ENCODE measurements at regions not wholly inside any gene's neighbourhood (a gene's known extent, or its start where the extent isn't known, plus 50 kb on each side); places are given as distances from the start of the nearest gene placed in this dataset.
A peak's percentile ranks its signal among the peaks of the same experiment; 100 is the strongest.

DNA sequence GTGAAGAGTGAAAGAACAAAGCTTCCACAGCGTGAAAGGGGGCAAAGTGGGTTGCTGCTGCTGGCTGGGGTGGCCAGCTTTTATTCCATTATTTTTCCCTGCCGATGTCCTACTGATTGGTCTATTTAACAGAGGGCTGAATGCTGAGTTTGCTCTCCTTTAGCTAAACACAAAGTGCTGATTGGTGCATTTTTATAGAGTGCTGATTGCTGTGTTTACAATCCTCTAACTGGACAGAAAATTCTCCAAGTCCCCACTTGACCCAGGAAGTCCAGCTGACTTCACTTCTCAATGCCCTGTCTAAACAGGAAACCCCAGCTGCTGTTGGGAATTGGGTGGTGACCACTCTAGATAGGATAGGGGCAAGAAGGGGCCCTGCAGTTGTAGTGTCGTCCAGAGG, 335.6 kb upstream of the RBMY1B start:
- TF ChIP-seq, protein P1, sequence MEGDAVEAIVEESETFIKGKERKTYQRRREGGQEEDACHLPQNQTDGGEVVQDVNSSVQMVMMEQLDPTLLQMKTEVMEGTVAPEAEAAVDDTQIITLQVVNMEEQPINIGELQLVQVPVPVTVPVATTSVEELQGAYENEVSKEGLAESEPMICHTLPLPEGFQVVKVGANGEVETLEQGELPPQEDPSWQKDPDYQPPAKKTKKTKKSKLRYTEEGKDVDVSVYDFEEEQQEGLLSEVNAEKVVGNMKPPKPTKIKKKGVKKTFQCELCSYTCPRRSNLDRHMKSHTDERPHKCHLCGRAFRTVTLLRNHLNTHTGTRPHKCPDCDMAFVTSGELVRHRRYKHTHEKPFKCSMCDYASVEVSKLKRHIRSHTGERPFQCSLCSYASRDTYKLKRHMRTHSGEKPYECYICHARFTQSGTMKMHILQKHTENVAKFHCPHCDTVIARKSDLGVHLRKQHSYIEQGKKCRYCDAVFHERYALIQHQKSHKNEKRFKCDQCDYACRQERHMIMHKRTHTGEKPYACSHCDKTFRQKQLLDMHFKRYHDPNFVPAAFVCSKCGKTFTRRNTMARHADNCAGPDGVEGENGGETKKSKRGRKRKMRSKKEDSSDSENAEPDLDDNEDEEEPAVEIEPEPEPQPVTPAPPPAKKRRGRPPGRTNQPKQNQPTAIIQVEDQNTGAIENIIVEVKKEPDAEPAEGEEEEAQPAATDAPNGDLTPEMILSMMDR (IDR thresholded peaks at IDR 0.05; ENCODE audit: extremely low read depth, missing control alignments) = no peak

DNA sequence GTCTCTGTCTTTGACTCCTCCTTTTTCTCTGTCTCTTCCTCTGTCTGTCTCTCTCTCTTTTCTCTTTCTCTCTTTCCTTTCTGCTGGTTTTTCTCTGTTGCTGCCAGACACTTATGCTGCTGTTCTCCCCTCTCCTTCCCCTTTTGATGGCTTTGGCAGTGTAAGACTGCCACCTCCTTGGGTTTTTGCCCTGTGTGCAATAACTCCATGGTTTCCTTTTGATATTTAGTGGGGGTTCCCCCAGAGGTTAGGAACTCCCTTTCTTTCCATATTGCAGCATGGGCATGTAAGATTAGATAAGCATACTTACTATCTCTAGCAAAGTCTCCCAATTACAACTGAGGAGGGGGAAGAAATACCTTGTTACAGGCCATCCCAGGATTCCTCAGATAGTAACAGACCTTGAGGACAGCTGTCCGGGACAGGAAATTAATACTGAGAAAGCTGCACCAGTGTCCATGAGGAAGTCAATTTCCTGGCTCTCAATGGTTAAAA, 333.8 kb upstream of the RBMY1B start:
- TF ChIP-seq, protein P1 (IDR thresholded peaks at IDR 0.05; ENCODE audit: extremely low read depth, missing control alignments) = no peak
- DNase-seq (ENCODE audit: low spot score) = no peak

More for the DNA sequence above, 335.6 kb upstream of the RBMY1B start:
- no peak for DNase-seq (ENCODE audit: low spot score)

DNA sequence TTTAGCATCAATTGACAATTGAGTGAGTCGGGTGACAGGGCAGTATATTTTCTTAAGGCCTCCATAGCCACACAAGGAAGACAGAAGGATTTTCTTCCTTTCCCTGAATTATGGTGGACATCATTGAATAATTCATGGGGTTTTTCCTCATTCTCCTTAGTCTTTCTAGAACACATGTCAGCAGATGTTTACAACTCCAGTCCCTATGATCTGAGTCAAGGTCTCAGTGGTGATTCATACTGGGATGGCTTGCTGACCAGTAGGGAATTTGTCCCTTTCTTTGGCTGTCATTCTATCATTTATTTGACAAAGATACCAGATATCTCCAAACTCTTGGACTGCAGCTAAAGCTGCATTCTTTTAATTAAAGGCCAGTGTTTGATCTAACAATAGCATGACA, 332.9 kb upstream of the RBMY1B start:
- DNase-seq (ENCODE audit: low spot score) = no peak
- TF ChIP-seq, protein P1 (IDR thresholded peaks at IDR 0.05; ENCODE audit: extremely low read depth, missing control alignments) = no peak

DNA sequence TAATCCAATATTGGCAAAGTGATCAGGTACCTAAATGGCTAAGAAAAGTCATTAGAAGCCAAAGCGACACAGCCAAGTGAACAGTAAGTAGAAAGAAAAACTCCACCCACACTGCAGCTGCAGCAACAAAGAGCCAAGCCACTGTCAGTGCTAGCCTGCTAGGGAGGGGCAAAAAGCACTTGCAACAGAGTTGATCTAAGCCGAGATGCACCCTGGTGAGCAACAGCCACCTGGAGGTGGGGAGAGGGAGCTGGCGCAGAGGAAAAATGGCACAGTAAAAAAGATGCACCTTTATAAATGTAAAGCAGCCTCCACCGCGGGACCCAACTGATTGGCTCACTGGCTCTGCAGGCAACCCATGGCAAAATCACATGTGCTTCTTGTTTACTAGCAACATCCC, 330.2 kb upstream of the RBMY1B start:
- TF ChIP-seq, protein P1 (IDR thresholded peaks at IDR 0.05; ENCODE audit: extremely low read depth, missing control alignments) = no peak
- peak; percentile 2 for DNase-seq (ENCODE audit: low spot score)

DNA sequence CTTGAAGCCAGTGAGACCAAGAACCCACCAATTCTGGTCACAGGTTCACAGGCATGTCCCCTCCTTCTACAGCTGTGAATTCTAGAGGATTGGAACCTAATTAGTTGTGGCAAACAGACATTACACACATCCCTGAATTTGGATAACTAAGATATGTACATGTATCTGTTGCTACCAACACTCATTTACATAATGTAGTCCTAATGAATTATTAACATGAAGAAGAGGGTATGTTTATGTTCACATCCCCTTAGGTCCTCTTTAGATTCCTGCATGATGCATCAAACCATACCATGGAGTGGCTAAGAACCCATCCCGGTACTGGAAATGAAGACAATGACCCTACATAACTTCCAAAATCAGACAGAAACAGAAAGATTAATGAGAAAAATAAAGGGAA, 326.9 kb upstream of the RBMY1B start:
- TF ChIP-seq, protein P1 (IDR thresholded peaks at IDR 0.05; ENCODE audit: extremely low read depth, missing control alignments) = no peak
- DNase-seq (ENCODE audit: low spot score) = no peak

DNA sequence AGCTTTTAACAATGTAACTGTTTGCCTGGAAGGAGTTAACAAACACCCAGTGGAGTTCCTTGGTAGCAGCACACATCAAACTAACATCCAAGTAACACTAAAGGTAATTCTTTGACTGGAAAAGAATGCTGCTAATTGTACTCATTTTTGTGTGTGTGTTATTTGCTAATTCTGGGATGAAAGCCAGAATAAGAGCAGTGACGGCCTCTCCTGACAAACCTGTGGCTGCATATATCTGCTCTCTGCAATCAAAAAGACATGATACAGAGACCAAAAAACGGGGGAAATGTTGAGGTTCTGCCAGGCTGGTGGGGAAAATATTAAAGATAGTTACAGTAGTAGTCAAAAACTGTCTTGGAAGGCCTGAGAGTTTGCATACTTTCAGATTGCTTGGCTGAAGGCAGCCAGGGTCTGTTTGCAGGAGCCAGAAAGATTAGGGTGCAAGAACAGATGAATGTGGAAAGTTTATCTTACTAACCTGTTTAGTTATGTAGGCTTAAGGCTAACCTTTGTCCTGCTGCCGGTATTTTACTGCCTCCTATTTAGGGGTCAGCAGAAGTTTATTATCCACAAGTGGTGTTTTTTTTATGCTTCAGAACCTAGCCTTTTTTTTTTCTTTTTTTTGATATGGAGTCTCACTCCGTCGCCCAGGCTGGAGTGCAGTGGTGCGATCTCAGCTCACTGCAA, 325.6 kb upstream of the RBMY1B start:
- TF ChIP-seq, protein P1 (IDR thresholded peaks at IDR 0.05; ENCODE audit: extremely low read depth, missing control alignments) = no peak
- no peak for DNase-seq (ENCODE audit: low spot score)

DNA sequence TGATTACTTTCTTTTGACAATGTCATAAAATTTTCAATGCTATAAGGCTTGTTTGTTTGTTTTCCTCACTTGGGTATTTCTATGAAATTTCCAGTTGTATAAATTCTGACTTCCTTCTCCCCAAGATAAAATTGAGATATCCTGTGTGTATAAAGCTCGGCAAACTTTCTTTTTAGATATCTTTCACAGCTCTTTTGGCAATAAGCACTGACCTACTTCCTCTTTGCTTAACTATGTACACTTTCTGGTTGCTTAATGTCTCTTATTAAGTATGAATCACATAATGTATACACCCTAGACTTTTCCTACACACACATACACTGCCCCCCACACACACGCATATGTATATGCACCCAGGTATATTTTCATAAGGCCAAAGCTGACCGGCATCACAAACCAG, 318.4 kb upstream of the RBMY1B start:
- TF ChIP-seq, protein P1 (IDR thresholded peaks at IDR 0.05; ENCODE audit: extremely low read depth, missing control alignments) = no peak
- DNase-seq (ENCODE audit: low spot score) = no peak
